ENCODE measurements at regions not wholly inside any gene's neighbourhood (a gene's known extent, or its start where the extent isn't known, plus 50 kb on each side); places are given as distances from the start of the nearest gene placed in this dataset.

GRCh38 chr2:23171108-23171507 is 213.9 kb upstream of the KLHL29 start:
- no peak for DNase-seq (ENCODE audit: low read depth)

- no peak for DNase-seq (ENCODE audit: low read depth)
Measured at GRCh38 chr2:23178396-23178795, 206.6 kb upstream of the KLHL29 start.

GRCh38 chr2:23183733-23184132 is 201.2 kb upstream of the KLHL29 start:
- DNase-seq (ENCODE audit: low read depth) = no peak

DNA sequence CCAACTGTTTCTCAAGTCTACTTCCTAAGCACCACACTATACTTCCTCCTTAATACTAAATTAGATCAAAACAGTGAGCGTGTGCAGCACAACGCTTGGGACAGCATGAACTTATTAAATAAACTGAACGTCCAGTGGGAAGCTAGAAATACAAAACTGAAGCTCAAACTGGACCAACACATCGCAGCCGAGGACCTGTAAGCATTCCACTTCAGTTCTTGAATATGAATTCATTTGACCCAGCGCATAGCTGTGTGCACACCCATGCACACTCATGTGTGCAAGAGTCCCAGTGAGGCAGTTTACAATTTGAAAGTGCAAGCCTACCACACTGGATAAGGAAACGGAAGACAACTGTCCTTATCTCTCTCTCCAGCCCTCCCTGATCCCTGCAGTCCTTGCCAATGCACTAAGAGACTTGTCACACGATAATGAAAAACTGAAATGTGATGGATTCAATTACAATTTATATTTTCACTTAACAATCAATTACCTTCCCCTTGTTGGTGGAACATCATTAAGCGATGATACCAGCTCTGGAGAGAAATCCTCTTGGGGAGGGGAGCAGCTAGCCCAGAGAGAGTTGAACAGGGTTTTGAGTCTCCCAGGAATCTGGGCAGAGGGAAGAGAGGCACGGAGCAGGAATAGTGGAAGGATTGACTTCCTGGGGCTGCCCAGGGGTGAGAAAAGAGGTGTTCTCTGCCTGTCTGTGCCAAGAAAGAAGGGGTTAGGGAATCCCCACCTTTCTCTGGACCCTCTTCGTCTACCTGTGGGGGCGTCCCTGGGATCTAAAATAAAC is 186.5 kb upstream of the KLHL29 start:
- no peak for DNase-seq (ENCODE audit: low read depth)

DNA sequence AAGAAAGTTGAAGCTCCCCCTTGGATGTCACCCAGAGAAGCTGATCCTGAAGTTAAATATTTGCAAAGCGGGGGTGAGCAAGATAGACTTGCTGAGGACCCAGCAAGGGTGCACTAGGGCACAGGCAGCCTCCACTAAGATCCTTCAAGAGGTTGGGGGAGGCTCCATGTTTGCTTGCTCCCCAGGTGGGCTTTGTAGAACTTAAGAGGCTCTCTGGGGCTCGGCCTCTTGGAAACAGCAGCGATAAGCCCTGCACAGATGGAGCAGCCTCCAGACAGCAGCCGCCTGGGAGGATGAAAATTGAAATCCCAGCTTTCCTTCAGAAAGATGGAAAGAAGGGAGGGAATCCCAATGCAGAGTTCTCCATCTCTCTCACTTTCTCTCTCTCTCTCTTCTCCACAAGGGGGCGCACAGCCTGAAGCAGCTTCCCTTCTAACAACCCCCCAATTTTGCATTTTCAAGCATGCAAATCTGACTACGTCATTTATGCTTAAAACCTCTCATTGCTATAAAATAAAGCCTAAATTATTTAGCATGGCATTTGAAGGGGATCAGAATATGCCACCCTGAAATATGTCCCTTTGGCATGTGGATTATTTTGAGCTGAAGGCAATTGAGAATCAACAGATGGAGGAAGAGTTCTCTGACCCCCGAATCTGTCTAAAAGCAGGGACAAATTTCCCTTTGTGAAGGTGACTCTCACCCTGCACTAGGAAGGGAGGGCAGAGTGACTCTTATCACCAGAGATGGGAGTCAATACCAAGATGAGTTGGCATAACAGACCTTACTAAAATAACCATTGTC is 185.7 kb upstream of the KLHL29 start:
- DNase-seq (ENCODE audit: low read depth) = no peak

- no peak for DNase-seq (ENCODE audit: low read depth)
Measured at GRCh38 chr2:23200068-23200786, 184.8 kb upstream of the KLHL29 start.

- DNase-seq (ENCODE audit: low read depth) = no peak
Measured at GRCh38 chr2:23200787-23201114, 184.2 kb upstream of the KLHL29 start.

GRCh38 chr2:23203383-23203782 is 181.6 kb upstream of the KLHL29 start:
- DNase-seq (ENCODE audit: low read depth) = no peak

DNA sequence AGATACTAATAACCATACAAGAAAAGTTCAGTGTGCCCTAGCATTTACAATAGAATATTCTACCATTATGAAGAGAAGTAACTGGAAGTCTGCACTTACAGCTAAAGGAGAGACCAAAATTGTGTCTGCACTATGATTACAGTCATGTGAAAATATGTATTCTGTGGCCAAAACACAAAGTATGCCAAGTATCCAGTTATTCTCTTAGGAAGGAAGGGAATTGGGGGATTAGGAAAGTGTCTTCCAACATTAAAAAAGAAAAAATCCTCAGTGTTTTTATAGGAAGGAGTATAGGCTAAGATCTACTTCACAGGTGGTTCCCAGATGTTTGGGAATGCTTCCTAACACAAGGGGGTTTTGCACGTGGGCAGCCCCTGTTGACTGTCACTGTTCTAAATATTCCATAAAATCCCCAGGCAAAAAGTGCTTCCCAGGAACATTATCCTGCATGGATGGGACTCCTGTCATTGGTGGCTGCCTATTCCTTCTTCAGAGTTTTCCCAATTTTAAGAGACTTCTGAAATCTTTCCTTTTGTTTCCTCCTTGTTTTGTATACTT is 180.2 kb upstream of the KLHL29 start:
- DNase-seq (ENCODE audit: low read depth) = peak; percentile 74

- no peak for DNase-seq (ENCODE audit: low read depth)
Measured at GRCh38 chr2:23206650-23207049, 178.3 kb upstream of the KLHL29 start.

DNA sequence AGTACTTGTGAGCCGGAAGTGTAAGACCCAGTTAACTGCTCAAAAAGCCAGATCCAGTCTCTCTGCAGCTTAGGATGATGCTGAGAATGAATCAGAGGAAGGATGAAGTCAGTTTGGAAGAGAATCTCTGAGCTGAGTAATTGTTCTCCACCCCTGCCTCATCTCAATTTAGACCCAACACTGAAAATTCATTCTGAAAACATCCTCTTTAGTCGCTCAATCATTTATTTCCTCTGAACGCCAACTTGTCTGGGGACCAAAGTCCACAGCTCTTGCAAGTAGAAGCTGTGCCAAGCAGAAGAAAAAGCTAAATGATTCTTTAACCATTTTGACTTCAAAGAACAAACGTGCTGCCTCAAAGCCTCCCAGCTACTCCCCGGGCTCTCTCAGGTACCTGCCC is 177.1 kb upstream of the KLHL29 start:
- DNase-seq (ENCODE audit: low read depth) = no peak

DNA sequence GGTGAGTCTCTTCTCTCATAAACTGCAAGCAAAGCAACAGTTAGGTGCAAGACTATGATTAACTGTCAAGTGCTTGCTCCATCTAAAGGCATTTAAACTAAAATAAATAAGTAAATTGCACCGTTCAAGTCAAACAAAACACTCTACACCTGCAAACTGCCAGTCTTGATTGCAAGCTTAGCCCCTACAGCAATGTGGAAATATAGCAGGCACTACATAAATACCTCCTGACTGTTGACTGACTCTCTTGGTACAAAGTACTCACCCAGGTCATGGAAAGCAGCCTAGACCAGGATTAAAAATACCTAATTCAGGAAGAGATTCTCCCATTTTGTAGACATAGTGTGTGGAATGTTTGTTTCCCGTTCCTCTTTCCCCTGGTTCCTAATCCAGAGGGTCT is 176.6 kb upstream of the KLHL29 start:
- no peak for DNase-seq (ENCODE audit: low read depth)

GRCh38 chr2:23209059-23209458 is 175.9 kb upstream of the KLHL29 start:
- DNase-seq (ENCODE audit: low read depth) = no peak

- no peak for DNase-seq (ENCODE audit: low read depth)
Measured at GRCh38 chr2:23211987-23212583, 172.9 kb upstream of the KLHL29 start.

GRCh38 chr2:23213196-23213595 is 171.8 kb upstream of the KLHL29 start:
- DNase-seq (ENCODE audit: low read depth) = no peak

DNA sequence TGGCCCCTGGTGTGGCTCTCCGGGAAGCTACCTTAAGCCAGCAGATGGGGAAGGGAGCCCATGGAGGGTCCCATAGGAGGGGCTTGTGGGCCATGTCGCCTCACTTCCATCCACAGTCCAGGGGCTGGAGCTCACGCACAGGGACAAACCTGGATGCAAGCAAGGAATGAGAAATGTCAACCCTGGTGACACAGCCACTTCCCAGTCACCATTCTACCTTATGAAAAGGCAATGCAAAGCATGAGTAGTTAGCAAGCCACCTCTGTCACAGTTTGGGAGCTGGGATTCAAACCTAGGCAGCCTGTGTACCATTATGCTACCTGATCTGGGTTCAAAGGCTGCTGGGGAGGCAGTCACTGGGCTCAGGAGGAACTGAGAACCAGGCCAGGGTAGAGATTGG is 170.0 kb upstream of the KLHL29 start:
- DNase-seq (ENCODE audit: low read depth) = no peak

DNA sequence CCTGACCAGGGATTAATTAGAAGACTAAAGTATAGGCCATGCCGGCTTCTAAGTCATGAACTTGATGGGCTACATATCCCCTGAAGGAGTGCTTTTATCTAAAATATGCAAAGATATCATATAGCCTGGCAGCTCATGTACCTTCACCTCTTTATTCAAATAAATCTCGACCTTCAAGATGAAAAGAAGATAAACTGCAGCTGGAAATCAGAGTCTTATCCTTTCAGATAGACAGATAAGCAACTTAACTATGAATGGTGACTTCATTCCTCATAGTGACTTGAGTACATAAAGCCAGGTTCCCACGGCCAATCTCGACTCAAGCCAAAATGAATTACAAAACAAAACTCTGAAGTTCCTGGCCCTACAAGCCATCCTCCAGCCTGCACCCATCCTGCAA is 165.3 kb upstream of the KLHL29 start:
- no peak for DNase-seq (ENCODE audit: low read depth)

- no peak for DNase-seq (ENCODE audit: low read depth)
Measured at GRCh38 chr2:23220513-23221094, 164.4 kb upstream of the KLHL29 start.

- DNase-seq (ENCODE audit: low read depth) = no peak
Measured at GRCh38 chr2:23221236-23221635, 163.7 kb upstream of the KLHL29 start.

GRCh38 chr2:23221901-23222300 is 163.1 kb upstream of the KLHL29 start:
- DNase-seq (ENCODE audit: low read depth) = no peak

- DNase-seq (ENCODE audit: low read depth) = no peak
Measured at GRCh38 chr2:23230885-23231284, 154.1 kb upstream of the KLHL29 start.

- no peak for DNase-seq (ENCODE audit: low read depth)
Measured at GRCh38 chr2:23231865-23232264, 153.1 kb upstream of the KLHL29 start.
